ENCODE measurements at regions not wholly inside any gene's neighbourhood (a gene's known extent, or its start where the extent isn't known, plus 50 kb on each side); places are given as distances from the start of the nearest gene placed in this dataset.
"Not testable (repeated sequence)": the region's sequence is repeated elsewhere in the genome, so short reads cannot be mapped to it uniquely, and the experiment has no call there.

- Histone ChIP-seq H3K27ac (no peak overlapping the region), H3K36me3 (no peaks in the 10 kb centered on the region), H3K9me3 (no peaks in the 10 kb centered on the region), H3K27me3 (no peaks in the 10 kb centered on the region), H3K4me3 (ENCODE audit: low read depth in 1 of 2, low read length in 1 of 2) (no peak overlapping the region), H3K4me1 (ENCODE audit: control insufficient read depth in 1 of 2, insufficient read depth in 1 of 2, low read depth in 1 of 2, low read length in 1 of 2) (peaks cover 8 to 12% of the 10 kb centered on the region in 2 experiments)
- no peak for TF ChIP-seq CTCF (IDR thresholded peaks at IDR 0.05)
Observed at GRCh38 chr4:177494791-177495190, 52.6 kb upstream of the AGA start.

DNA sequence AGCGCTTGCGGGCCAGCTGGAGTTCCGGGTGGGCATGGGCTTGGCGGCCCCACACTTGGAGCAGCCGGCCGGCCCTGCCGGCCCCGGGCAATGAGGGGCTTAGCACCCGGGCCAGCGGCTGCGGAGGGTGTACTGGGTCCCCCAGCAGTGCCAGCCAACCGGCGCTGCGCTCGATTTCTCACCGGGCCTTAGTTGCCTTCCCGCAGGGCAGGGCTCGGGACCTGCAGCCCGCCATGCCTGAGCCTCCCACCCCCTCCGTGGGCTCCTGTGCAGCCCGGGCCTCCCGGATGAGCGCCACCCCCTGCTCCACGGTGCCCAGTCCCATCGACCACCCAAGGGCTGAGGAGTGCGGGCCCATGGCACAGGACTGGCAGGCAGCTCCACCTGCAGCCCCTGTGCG, 53.4 kb upstream of the AGA start:
- not testable (repeated sequence) for H3K27me3 ChIP-seq; H3K27ac ChIP-seq; H3K4me3 ChIP-seq (ENCODE audit: low read depth in 1 of 2, low read length in 1 of 2); H3K36me3 ChIP-seq; H3K9me3 ChIP-seq
- H3K4me1 ChIP-seq (ENCODE audit: control insufficient read depth in 1 of 2, insufficient read depth in 1 of 2, low read depth in 1 of 2, low read length in 1 of 2): peaks cover 8 to 11% of the 10 kb centered on the region in 2 experiments

DNA sequence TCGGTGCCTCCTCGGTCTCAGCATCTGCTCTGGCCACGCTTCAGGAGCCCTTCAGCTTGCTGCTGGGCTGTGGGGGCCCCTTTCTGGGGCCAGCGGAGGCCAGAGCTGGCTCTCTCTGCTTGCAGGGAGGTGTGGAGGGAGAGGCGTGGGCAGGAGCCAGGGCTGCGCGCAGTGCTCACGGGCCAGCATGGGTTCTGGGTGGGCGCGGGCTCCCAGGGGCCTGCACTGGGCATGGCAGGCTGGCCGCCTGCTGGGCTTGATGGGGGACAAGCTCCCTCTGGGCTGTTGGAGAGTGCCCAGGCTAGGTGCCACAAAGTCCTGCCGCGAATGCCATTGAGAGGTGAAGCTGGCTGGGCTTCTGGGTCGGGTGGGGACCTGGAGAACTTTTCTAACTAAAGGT, 57.3 kb upstream of the AGA start:
- H3K36me3 ChIP-seq: no peaks in the 10 kb centered on the region
- no peaks in the 10 kb centered on the region for H3K4me1 ChIP-seq (ENCODE audit: control insufficient read depth in 1 of 2, insufficient read depth in 1 of 2, low read depth in 1 of 2, low read length in 1 of 2)
- TF ChIP-seq CTCF (IDR thresholded peaks at IDR 0.05): no peak
- H3K4me3 ChIP-seq (ENCODE audit: low read depth in 1 of 2, low read length in 1 of 2): no peak overlapping the region
- H3K27me3 ChIP-seq: no peaks in the 10 kb centered on the region
- H3K9me3 ChIP-seq: no peaks in the 10 kb centered on the region
- no peak overlapping the region for H3K27ac ChIP-seq

GRCh38 chr4:177505171-177505615, 63.0 kb upstream of the AGA start:
- Histone ChIP-seq H3K9me3 (no peaks in the 10 kb centered on the region), H3K27me3 (no peaks in the 10 kb centered on the region), H3K36me3 (no peaks in the 10 kb centered on the region), H3K4me1 (ENCODE audit: control insufficient read depth in 1 of 2, insufficient read depth in 1 of 2, low read depth in 1 of 2, low read length in 1 of 2) (no peaks in the 10 kb centered on the region), H3K27ac (no peak overlapping the region), H3K4me3 (ENCODE audit: low read depth in 1 of 2, low read length in 1 of 2) (no peak overlapping the region)
- no peak for TF ChIP-seq CTCF (IDR thresholded peaks at IDR 0.05)

DNA sequence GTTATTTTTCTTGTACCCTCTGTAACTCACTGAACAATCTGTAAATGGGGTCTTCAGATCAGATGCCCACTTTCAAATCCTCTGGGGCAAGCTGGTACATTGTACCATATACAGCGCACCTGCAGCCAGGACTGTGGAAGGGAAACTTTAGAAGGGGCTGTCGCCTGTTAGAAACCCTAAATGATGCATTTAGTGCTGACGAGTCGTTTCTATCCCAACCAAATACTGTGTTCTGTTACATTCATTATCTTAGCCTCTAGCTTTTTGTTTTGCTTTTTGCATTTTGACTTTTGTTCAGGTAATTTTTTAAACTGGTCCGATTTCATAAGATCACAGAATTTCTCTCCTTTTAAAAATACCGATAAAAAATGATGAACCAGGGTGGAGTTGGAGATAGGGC, 66.4 kb upstream of the AGA start:
- no peak for TF ChIP-seq CTCF (IDR thresholded peaks at IDR 0.05)
- H3K4me1 ChIP-seq (ENCODE audit: control insufficient read depth in 1 of 2, insufficient read depth in 1 of 2, low read depth in 1 of 2, low read length in 1 of 2): no peaks in the 10 kb centered on the region

GRCh38 chr4:177509226-177509745, 67.0 kb upstream of the AGA start:
- Histone ChIP-seq H3K4me3 (ENCODE audit: low read depth in 1 of 2, low read length in 1 of 2) (no peak overlapping the region), H3K36me3 (no peaks in the 10 kb centered on the region), H3K4me1 (ENCODE audit: control insufficient read depth in 1 of 2, insufficient read depth in 1 of 2, low read depth in 1 of 2, low read length in 1 of 2) (no peaks in the 10 kb centered on the region), H3K27me3 (no peaks in the 10 kb centered on the region), H3K9me3 (no peaks in the 10 kb centered on the region), H3K27ac (no peak overlapping the region)
- TF ChIP-seq CTCF (IDR thresholded peaks at IDR 0.05): no peak

More for the DNA sequence above, 66.4 kb upstream of the AGA start:
- Histone ChIP-seq H3K27ac (no peak overlapping the region), H3K9me3 (no peaks in the 10 kb centered on the region), H3K27me3 (no peaks in the 10 kb centered on the region), H3K36me3 (no peaks in the 10 kb centered on the region), H3K4me3 (ENCODE audit: low read depth in 1 of 2, low read length in 1 of 2) (no peak overlapping the region)
